BLaER1 (cell line): ENCODE measurements at regions not wholly inside any gene's neighbourhood (a gene's known extent, or its start where the extent isn't known, plus 50 kb on each side); places are given as distances from the start of the nearest gene placed in this dataset.
"Not testable (repeated sequence)": the region's sequence is repeated elsewhere in the genome, so short reads cannot be mapped to it uniquely, and the experiment has no call there.

Source experiments
- H3K27ac ChIP-seq: shearing (Covaris generic); formaldehyde crosslinking; 2 replicates; pipeline ENCODE4 v1.8.1; 2022
- H3K27me3 ChIP-seq: shearing (Covaris generic); formaldehyde crosslinking; 2 replicates; pipeline ENCODE4 v1.8.1; 2022
- H3K36me3 ChIP-seq: shearing (Covaris generic); formaldehyde crosslinking; 2 replicates; pipeline ENCODE4 v1.8.1; 2022
- H3K4me1 ChIP-seq: shearing (Covaris generic); formaldehyde crosslinking; 2 replicates; pipeline ENCODE4 v1.8.1; 2022
- H3K4me2 ChIP-seq: shearing (Covaris generic); formaldehyde crosslinking; 2 replicates; pipeline ENCODE4 v1.8.1; 2022
- H3K4me3 ChIP-seq: shearing (Covaris generic); formaldehyde crosslinking; 2 replicates; pipeline ENCODE4 v1.8.1; 2022
- H3K9ac ChIP-seq: shearing (Covaris generic); formaldehyde crosslinking; 2 replicates; pipeline ENCODE4 v1.8.1; 2022
- H3K9me3 ChIP-seq: shearing (Covaris generic); formaldehyde crosslinking; 2 replicates; pipeline ENCODE4 v1.8.1; 2022
- H4K20me1 ChIP-seq: shearing (Covaris generic); formaldehyde crosslinking; 2 replicates; pipeline ENCODE4 v1.8.1; 2022
- Cebpa-rat ChIP-seq: shearing (Covaris generic); IDR thresholded peaks from 2 replicates; pipeline ENCODE4 v1.8.1; 2022

GRCh38 chr4:132332932-132333723 is 816.0 kb upstream of the PCDH10 start:
- Histone ChIP-seq H3K4me3 (no peak overlapping the region), H3K27me3 (no peaks in the 10 kb centered on the region), H3K4me1 (no peaks in the 10 kb centered on the region), H3K27ac (no peak overlapping the region), H4K20me1 (no peaks in the 10 kb centered on the region), H3K9me3 (no peaks in the 10 kb centered on the region), H3K36me3 (peaks cover under 1% of the 10 kb centered on the region; the same call in 1 of the 2 replicates), H3K9ac (no peak overlapping the region), H3K4me2 (no peak overlapping the region)
- no peak for TF ChIP-seq Cebpa-rat

GRCh38 chr4:132333724-132334047 is 815.4 kb upstream of the PCDH10 start:
- no peaks in the 10 kb centered on the region for H4K20me1 ChIP-seq
- H3K4me3 ChIP-seq, result no peak overlapping the region
- no peaks in the 10 kb centered on the region for H3K9me3 ChIP-seq
- H3K36me3 ChIP-seq, result no peaks in the 10 kb centered on the region
- no peak overlapping the region for H3K4me2 ChIP-seq
- no peak for TF ChIP-seq Cebpa-rat
- H3K27ac ChIP-seq, result no peak overlapping the region
- H3K9ac ChIP-seq, result no peak overlapping the region
- H3K4me1 ChIP-seq, result no peaks in the 10 kb centered on the region
- no peaks in the 10 kb centered on the region for H3K27me3 ChIP-seq

GRCh38 chr4:132334081-132334480 is 815.0 kb upstream of the PCDH10 start:
- Histone ChIP-seq H3K9me3 (no peaks in the 10 kb centered on the region), H3K36me3 (no peaks in the 10 kb centered on the region), H3K4me1 (no peaks in the 10 kb centered on the region), H3K4me2 (no peak overlapping the region), H4K20me1 (no peaks in the 10 kb centered on the region), H3K4me3 (no peak overlapping the region), H3K9ac (no peak overlapping the region), H3K27me3 (no peaks in the 10 kb centered on the region), H3K27ac (no peak overlapping the region)
- no peak for TF ChIP-seq Cebpa-rat

GRCh38 chr4:132344924-132345828 is 803.9 kb upstream of the PCDH10 start:
- Histone ChIP-seq H3K9ac (no peak overlapping the region), H3K4me1 (peaks cover 20% of the 10 kb centered on the region), H3K9me3 (peaks cover 34% of the 10 kb centered on the region), H3K27me3 (no peaks in the 10 kb centered on the region), H4K20me1 (no peaks in the 10 kb centered on the region), H3K4me2 (no peak overlapping the region), H3K27ac (no peak overlapping the region), H3K4me3 (no peak overlapping the region), H3K36me3 (peaks cover 9% of the 10 kb centered on the region; the same call in 1 of the 2 replicates)
- no peak for TF ChIP-seq Cebpa-rat

- H3K9ac ChIP-seq, result no peak overlapping the region
- no peak overlapping the region for H3K27ac ChIP-seq
- no peaks in the 10 kb centered on the region for H4K20me1 ChIP-seq
- peaks cover 9% of the 10 kb centered on the region; the same call in 1 of the 2 replicates for H3K36me3 ChIP-seq
- H3K4me3 ChIP-seq, result no peak overlapping the region
- H3K9me3 ChIP-seq, result peaks cover 34% of the 10 kb centered on the region
- no peak for TF ChIP-seq Cebpa-rat
- H3K4me1 ChIP-seq, result peaks cover 20% of the 10 kb centered on the region
- H3K27me3 ChIP-seq, result no peaks in the 10 kb centered on the region
- no peak overlapping the region for H3K4me2 ChIP-seq
These were observed 803.1 kb upstream of the PCDH10 start for GRCh38 chr4:132346016-132346415.

- H4K20me1 ChIP-seq, H3K4me3 ChIP-seq, H3K4me2 ChIP-seq, H3K27ac ChIP-seq, H3K36me3 ChIP-seq, H3K27me3 ChIP-seq, H3K9ac ChIP-seq: not testable (repeated sequence)
- Histone ChIP-seq H3K9me3 (peaks cover 21% of the 10 kb centered on the region), H3K4me1 (peaks cover 20% of the 10 kb centered on the region)
These were observed 797.5 kb upstream of the PCDH10 start for GRCh38 chr4:132351606-132352005.

GRCh38 chr4:132382243-132382642 is 766.9 kb upstream of the PCDH10 start:
- no peak for TF ChIP-seq Cebpa-rat
- no peaks in the 10 kb centered on the region for H3K4me1 ChIP-seq
- H3K27me3 ChIP-seq, result no peaks in the 10 kb centered on the region
- no peaks in the 10 kb centered on the region for H4K20me1 ChIP-seq
- no peak overlapping the region for H3K9ac ChIP-seq
- no peaks in the 10 kb centered on the region for H3K36me3 ChIP-seq
- H3K4me2 ChIP-seq, result no peak overlapping the region
- no peak overlapping the region for H3K4me3 ChIP-seq
- no peak overlapping the region for H3K27ac ChIP-seq
- H3K9me3 ChIP-seq, result no peaks in the 10 kb centered on the region

GRCh38 chr4:132383571-132384199 is 765.4 kb upstream of the PCDH10 start:
- TF ChIP-seq Cebpa-rat, result no peak
- Histone ChIP-seq H3K27me3 (no peaks in the 10 kb centered on the region), H3K9ac (no peak overlapping the region), H3K4me3 (no peak overlapping the region), H3K27ac (no peak overlapping the region), H3K36me3 (no peaks in the 10 kb centered on the region), H3K9me3 (no peaks in the 10 kb centered on the region), H3K4me1 (no peaks in the 10 kb centered on the region), H4K20me1 (no peaks in the 10 kb centered on the region), H3K4me2 (no peak overlapping the region)

- H3K9me3 ChIP-seq, result no peaks in the 10 kb centered on the region
- H3K27me3 ChIP-seq, result no peaks in the 10 kb centered on the region
- H3K4me3 ChIP-seq, result no peak overlapping the region
- no peak overlapping the region for H3K4me2 ChIP-seq
- H3K4me1 ChIP-seq, result no peaks in the 10 kb centered on the region
- no peaks in the 10 kb centered on the region for H4K20me1 ChIP-seq
- H3K9ac ChIP-seq, result no peak overlapping the region
- no peak for TF ChIP-seq Cebpa-rat
- H3K36me3 ChIP-seq, result no peaks in the 10 kb centered on the region
- no peak overlapping the region for H3K27ac ChIP-seq
These were observed 764.4 kb upstream of the PCDH10 start for GRCh38 chr4:132384709-132385108.

- no peaks in the 10 kb centered on the region for H3K36me3 ChIP-seq
- H3K4me1 ChIP-seq, result no peaks in the 10 kb centered on the region
- H3K4me3 ChIP-seq, result no peak overlapping the region
- no peaks in the 10 kb centered on the region for H3K9me3 ChIP-seq
- H3K4me2 ChIP-seq, result no peak overlapping the region
- H3K9ac ChIP-seq, result no peak overlapping the region
- no peak for TF ChIP-seq Cebpa-rat
- H3K27ac ChIP-seq, result no peak overlapping the region
- H3K27me3 ChIP-seq, result no peaks in the 10 kb centered on the region
- no peaks in the 10 kb centered on the region for H4K20me1 ChIP-seq
These were observed 763.0 kb upstream of the PCDH10 start for GRCh38 chr4:132386130-132386529.
